Thoracic aorta (tissue), 2 donors: ENCODE measurements at regions not wholly inside any gene's neighbourhood (a gene's known extent, or its start where the extent isn't known, plus 50 kb on each side); places are given as distances from the start of the nearest gene placed in this dataset.
"Not testable (repeated sequence)": the region's sequence is repeated elsewhere in the genome, so short reads cannot be mapped to it uniquely, and the experiment has no call there.

Experiments
- ATAC-seq: fragments of 150-250 bp; one replicate; pipeline ENCODE4 v1.8.0; 2017; ENCODE audit warnings: low read depth; ENCODE audit not compliant: insufficient number of reproducible peaks, low FRiP score
- DNase-seq: peaks from one replicate; pipeline ENCODE4 v3.0.0-alpha.2; 2020; ENCODE audit warnings: low spot score
- H3K27ac ChIP-seq, 2 donors: fragments of 200-600 bp; sonication (generic); 1 replicate in 1 of 2; 2 replicates in 1 of 2; pipeline ENCODE4 v1.5.1; 2016; ENCODE audit warnings: mild to moderate bottlenecking in 2 of 2, moderate library complexity in 2 of 2
- H3K27me3 ChIP-seq: fragments of 200-600 bp; sonication (generic); replicated peaks from 2 replicates; pipeline ENCODE4 v1.6.0; 2016; ENCODE audit warnings: mild to moderate bottlenecking; ENCODE audit not compliant: insufficient read depth
- H3K36me3 ChIP-seq: fragments of 200-600 bp; sonication (generic); one replicate; pipeline ENCODE4 v1.5.1; 2016
- H3K4me1 ChIP-seq, 2 donors: fragments of 200-600 bp; sonication (generic); 1 replicate in 1 of 2; 2 replicates in 1 of 2; pipeline versions ENCODE4 v1.5.1 to v1.6.0; 2016; ENCODE audit warnings: low read depth in 2 of 2, mild to moderate bottlenecking in 1 of 2; ENCODE audit not compliant: control insufficient read depth in 1 of 2
- H3K4me3 ChIP-seq: fragments of 200-600 bp; sonication (generic); 2 replicates; pipeline ENCODE4 v1.5.1; 2016; ENCODE audit warnings: mild to moderate bottlenecking
- H3K9me3 ChIP-seq: fragments of 200-600 bp; sonication (generic); 2 replicates; pipeline ENCODE4 v1.5.1; 2016
- CTCF ChIP-seq: fragments of 200-600 bp; sonication (generic); IDR thresholded peaks from one replicate; pipeline ENCODE4 v1.5.1; 2019; ENCODE audit warnings: antibody characterized with exemption

- not testable (repeated sequence) for H3K9me3 ChIP-seq, H3K36me3 ChIP-seq, ATAC-seq, H3K27ac ChIP-seq, H3K4me3 ChIP-seq, H3K27me3 ChIP-seq, DNase-seq
- H3K4me1 ChIP-seq, result peaks cover 7 to 16% of the 10 kb centered on the region in 2 donors
Measured at GRCh38 chr6:142016666-142017065, 116.1 kb upstream of the GJE1 start.

- H3K27me3 ChIP-seq, H3K27ac ChIP-seq, H3K4me3 ChIP-seq, DNase-seq, ATAC-seq, H3K36me3 ChIP-seq, H3K9me3 ChIP-seq: not testable (repeated sequence)
- H3K4me1 ChIP-seq, result peaks cover 7 to 16% of the 10 kb centered on the region in 2 donors
Measured at GRCh38 chr6:142015463-142015862, 117.3 kb upstream of the GJE1 start.

GRCh38 chr6:142015011-142015410 lies 117.7 kb upstream of the GJE1 start:
- Histone ChIP-seq H3K9me3 (no peaks in the 10 kb centered on the region), H3K36me3 (no peaks in the 10 kb centered on the region), H3K4me1 (peaks cover 7 to 16% of the 10 kb centered on the region in 2 donors), H3K27me3 (no peaks in the 10 kb centered on the region), H3K27ac (no peak overlapping the region), H3K4me3 (peak overlapping the region; percentile 36)
- ATAC-seq, result no peak
- TF ChIP-seq CTCF, result no peak
- no peak for DNase-seq

GRCh38 chr6:142014515-142014914 lies 118.2 kb upstream of the GJE1 start:
- TF ChIP-seq CTCF, result no peak
- H3K27me3 ChIP-seq, result no peaks in the 10 kb centered on the region
- no peaks in the 10 kb centered on the region for H3K9me3 ChIP-seq
- no peak for ATAC-seq
- DNase-seq, result no peak
- H3K36me3 ChIP-seq, result no peaks in the 10 kb centered on the region
- H3K27ac ChIP-seq, result no peak overlapping the region
- H3K4me1 ChIP-seq, result peaks cover 7 to 16% of the 10 kb centered on the region in 2 donors
- H3K4me3 ChIP-seq, result peak overlapping the region; percentile 36

- H3K9me3 ChIP-seq, result no peaks in the 10 kb centered on the region
- H3K4me3 ChIP-seq, result no peak overlapping the region
- H3K27ac ChIP-seq, result no peak overlapping the region
- ATAC-seq, result no peak
- DNase-seq, result no peak
- TF ChIP-seq CTCF, result no peak
- peaks cover 7 to 16% of the 10 kb centered on the region in 2 donors for H3K4me1 ChIP-seq
- no peaks in the 10 kb centered on the region for H3K27me3 ChIP-seq
- no peaks in the 10 kb centered on the region for H3K36me3 ChIP-seq
Measured at GRCh38 chr6:142013875-142014495, 118.7 kb upstream of the GJE1 start.

GRCh38 chr6:142013287-142013686 lies 119.4 kb upstream of the GJE1 start:
- no peak for ATAC-seq
- H3K27me3 ChIP-seq, result no peaks in the 10 kb centered on the region
- TF ChIP-seq CTCF, result no peak
- no peak for DNase-seq
- no peak overlapping the region for H3K4me3 ChIP-seq
- H3K36me3 ChIP-seq, result no peaks in the 10 kb centered on the region
- H3K27ac ChIP-seq, result no peak overlapping the region
- H3K9me3 ChIP-seq, result no peaks in the 10 kb centered on the region
- peaks cover 7 to 16% of the 10 kb centered on the region in 2 donors for H3K4me1 ChIP-seq
